ENCODE measurements at regions not wholly inside any gene's neighbourhood (a gene's known extent, or its start where the extent isn't known, plus 50 kb on each side); places are given as distances from the start of the nearest gene placed in this dataset.

- peaks cover 7 to 30% of the 10 kb centered on the region in 2 experiments for H3K4me1 ChIP-seq (ENCODE audit: control insufficient read depth in 1 of 2, extremely low read depth in 1 of 2, insufficient read depth in 2 of 2, low read length in 2 of 2)
- no peaks in the 10 kb centered on the region for H3K36me3 ChIP-seq (ENCODE audit: control insufficient read depth in 2 of 2, extremely low read depth in 1 of 2, insufficient read depth in 1 of 2, low read length in 1 of 2)
- Mint-ChIP-seq H3K4me3 (peak overlapping the region in 1 of 3 donors; percentile 53), H3K36me3 (no peaks in the 10 kb centered on the region), H3K27me3 (peaks cover 63 to 82% of the 10 kb centered on the region in 2 donors), H3K4me1 (peaks cover 32 to 42% (median 38%) of the 10 kb centered on the region in 3 donors), H3K27ac (no peak overlapping the region), H3K9me3 (no peaks in the 10 kb centered on the region)
- ATAC-seq (replicated peaks in 1 of 4), result no peak
- ChIA-PET POLR2A (no interaction called here), CTCF (no interaction called here)
- H3K4me3 ChIP-seq (ENCODE audit: control insufficient read depth in 1 of 2, extremely low read depth in 1 of 2, low read length in 1 of 2), result no peak overlapping the region
- WGBS (ENCODE audit: insufficient coverage), result 52% methylated on average over 5 of the region's 8 CpGs
- no peaks in the 10 kb centered on the region for H3K9me3 ChIP-seq
- H3K27ac ChIP-seq (ENCODE audit: low read length), result no peak overlapping the region
- DNase-seq, result peak in 1 of 35 experiments; percentile 12
- peaks cover 18 to 95% of the 10 kb centered on the region in 2 experiments for H3K27me3 ChIP-seq (replicated peaks in 1 of 2; ENCODE audit: control insufficient read depth in 2 of 2, extremely low read depth in 1 of 2, insufficient read depth in 2 of 2, low read length in 1 of 2)
Measured at GRCh38 chr5:176744584-176744965, 65.8 kb upstream of the UNC5A start.

GRCh38 chr5:176747670-176748072, 62.7 kb upstream of the UNC5A start:
- Mint-ChIP-seq H3K4me3 (no peak overlapping the region), H3K4me1 (peaks cover 24 to 34% (median 28%) of the 10 kb centered on the region in 3 donors), H3K27ac (no peak overlapping the region), H3K27me3 (peaks cover 65 to 83% of the 10 kb centered on the region in 2 donors), H3K36me3 (no peaks in the 10 kb centered on the region), H3K9me3 (no peaks in the 10 kb centered on the region)
- no peak overlapping the region for H3K4me3 ChIP-seq (ENCODE audit: control insufficient read depth in 1 of 2, extremely low read depth in 1 of 2, low read length in 1 of 2)
- no peak for ATAC-seq (replicated peaks in 1 of 4)
- POLR2A ChIA-PET, result no interaction called here
- DNase-seq, result no peak
- no peak overlapping the region for H3K27ac ChIP-seq (ENCODE audit: low read length)
- WGBS (ENCODE audit: insufficient coverage), result no CpG with 5 or more reads among the region's 5 CpGs
- CTCF ChIA-PET, result no interaction called here
- H3K27me3 ChIP-seq (replicated peaks in 1 of 2; ENCODE audit: control insufficient read depth in 2 of 2, extremely low read depth in 1 of 2, insufficient read depth in 2 of 2, low read length in 1 of 2), result peaks cover 11 to 77% of the 10 kb centered on the region in 2 experiments
- H3K9me3 ChIP-seq, result no peaks in the 10 kb centered on the region
- peaks cover 7 to 30% of the 10 kb centered on the region in 2 experiments for H3K4me1 ChIP-seq (ENCODE audit: control insufficient read depth in 1 of 2, extremely low read depth in 1 of 2, insufficient read depth in 2 of 2, low read length in 2 of 2)
- no peaks in the 10 kb centered on the region for H3K36me3 ChIP-seq (ENCODE audit: control insufficient read depth in 2 of 2, extremely low read depth in 1 of 2, insufficient read depth in 1 of 2, low read length in 1 of 2)

GRCh38 chr5:176748073-176748966, 62.0 kb upstream of the UNC5A start:
- no peak for ATAC-seq (replicated peaks in 1 of 4)
- 70% methylated on average over 15 of the region's 24 CpGs for WGBS (ENCODE audit: insufficient coverage)
- CTCF ChIA-PET, result no interaction called here

GRCh38 chr5:176748967-176749935, 61.1 kb upstream of the UNC5A start:
- peaks cover 7 to 18% of the 10 kb centered on the region in 2 experiments for H3K4me1 ChIP-seq (ENCODE audit: control insufficient read depth in 1 of 2, extremely low read depth in 1 of 2, insufficient read depth in 2 of 2, low read length in 2 of 2)
- ChIA-PET CTCF (no interaction called here), POLR2A (no interaction called here)
- WGBS (ENCODE audit: insufficient coverage), result 63% methylated on average over 15 of the region's 21 CpGs
- H3K9me3 ChIP-seq, result no peaks in the 10 kb centered on the region
- no peak for ATAC-seq (replicated peaks in 1 of 4)
- H3K27ac ChIP-seq (ENCODE audit: low read length), result no peak overlapping the region
- H3K4me3 ChIP-seq (ENCODE audit: control insufficient read depth in 1 of 2, extremely low read depth in 1 of 2, low read length in 1 of 2), result no peak overlapping the region
- H3K4me1 Mint-ChIP-seq, result peaks cover 16 to 26% (median 21%) of the 10 kb centered on the region in 3 donors
- no peaks in the 10 kb centered on the region for H3K36me3 Mint-ChIP-seq
- H3K27me3 Mint-ChIP-seq, result peaks cover 61 to 79% of the 10 kb centered on the region in 2 donors
- peak in 1 of 35 experiments; percentile 0 for DNase-seq
- H3K4me3 Mint-ChIP-seq, result no peak overlapping the region
- H3K9me3 Mint-ChIP-seq, result peaks cover 0 to 4% (median 0%) of the 10 kb centered on the region in 3 donors
- H3K27ac Mint-ChIP-seq, result no peak overlapping the region
- H3K27me3 ChIP-seq (replicated peaks in 1 of 2; ENCODE audit: control insufficient read depth in 2 of 2, extremely low read depth in 1 of 2, insufficient read depth in 2 of 2, low read length in 1 of 2), result peaks cover 9 to 62% of the 10 kb centered on the region in 2 experiments
- no peaks in the 10 kb centered on the region for H3K36me3 ChIP-seq (ENCODE audit: control insufficient read depth in 2 of 2, extremely low read depth in 1 of 2, insufficient read depth in 1 of 2, low read length in 1 of 2)

More at GRCh38 chr5:176748073-176748966, 62.0 kb upstream of the UNC5A start:
- Mint-ChIP-seq H3K4me3 (no peak overlapping the region), H3K36me3 (no peaks in the 10 kb centered on the region), H3K4me1 (peaks cover 23 to 33% (median 28%) of the 10 kb centered on the region in 3 donors), H3K27me3 (peaks cover 63 to 82% of the 10 kb centered on the region in 2 donors), H3K9me3 (no peaks in the 10 kb centered on the region), H3K27ac (no peak overlapping the region)
- H3K27me3 ChIP-seq (replicated peaks in 1 of 2; ENCODE audit: control insufficient read depth in 2 of 2, extremely low read depth in 1 of 2, insufficient read depth in 2 of 2, low read length in 1 of 2), result peaks cover 10 to 71% of the 10 kb centered on the region in 2 experiments
- no peaks in the 10 kb centered on the region for H3K9me3 ChIP-seq
- peak in 1 of 35 experiments; percentile 0 for DNase-seq
- no peak overlapping the region for H3K4me3 ChIP-seq (ENCODE audit: control insufficient read depth in 1 of 2, extremely low read depth in 1 of 2, low read length in 1 of 2)
- H3K27ac ChIP-seq (ENCODE audit: low read length), result no peak overlapping the region
- POLR2A ChIA-PET, result no interaction called here
- peaks cover 7 to 27% of the 10 kb centered on the region in 2 experiments for H3K4me1 ChIP-seq (ENCODE audit: control insufficient read depth in 1 of 2, extremely low read depth in 1 of 2, insufficient read depth in 2 of 2, low read length in 2 of 2)
- H3K36me3 ChIP-seq (ENCODE audit: control insufficient read depth in 2 of 2, extremely low read depth in 1 of 2, insufficient read depth in 1 of 2, low read length in 1 of 2), result no peaks in the 10 kb centered on the region

- Mint-ChIP-seq H3K27ac (no peak overlapping the region), H3K9me3 (peaks cover 0 to 9% (median 0%) of the 10 kb centered on the region in 3 donors), H3K36me3 (no peaks in the 10 kb centered on the region), H3K4me1 (peaks cover 12 to 17% (median 12%) of the 10 kb centered on the region in 3 donors), H3K4me3 (no peak overlapping the region), H3K27me3 (peaks cover 60 to 79% of the 10 kb centered on the region in 2 donors)
- DNase-seq (peak in 1 of 35 experiments; percentile 0), ATAC-seq (replicated peaks in 1 of 4) (no peak)
- ChIA-PET POLR2A (no interaction called here), CTCF (no interaction called here)
- no peak overlapping the region for H3K4me3 ChIP-seq (ENCODE audit: control insufficient read depth in 1 of 2, extremely low read depth in 1 of 2, low read length in 1 of 2)
- no peaks in the 10 kb centered on the region for H3K36me3 ChIP-seq (ENCODE audit: control insufficient read depth in 2 of 2, extremely low read depth in 1 of 2, insufficient read depth in 1 of 2, low read length in 1 of 2)
- 100% methylated on average over 2 of the region's 10 CpGs for WGBS (ENCODE audit: insufficient coverage)
- H3K27ac ChIP-seq (ENCODE audit: low read length), result no peak overlapping the region
- H3K27me3 ChIP-seq (replicated peaks in 1 of 2; ENCODE audit: control insufficient read depth in 2 of 2, extremely low read depth in 1 of 2, insufficient read depth in 2 of 2, low read length in 1 of 2), result peaks cover 3 to 55% of the 10 kb centered on the region in 2 experiments
- peaks cover 7 to 14% of the 10 kb centered on the region in 2 experiments for H3K4me1 ChIP-seq (ENCODE audit: control insufficient read depth in 1 of 2, extremely low read depth in 1 of 2, insufficient read depth in 2 of 2, low read length in 2 of 2)
- no peaks in the 10 kb centered on the region for H3K9me3 ChIP-seq
Measured at GRCh38 chr5:176750144-176750543, 60.2 kb upstream of the UNC5A start.

GRCh38 chr5:176754376-176754973, 55.9 kb upstream of the UNC5A start:
- WGBS (ENCODE audit: insufficient coverage), result no CpG with 5 or more reads among the region's 2 CpGs
- no peaks in the 10 kb centered on the region for H3K36me3 Mint-ChIP-seq
- no peak overlapping the region for H3K4me3 Mint-ChIP-seq
- Histone ChIP-seq H3K27ac (ENCODE audit: low read length) (no peak overlapping the region), H3K4me3 (ENCODE audit: control insufficient read depth in 1 of 2, extremely low read depth in 1 of 2, low read length in 1 of 2) (no peak overlapping the region), H3K4me1 (ENCODE audit: control insufficient read depth in 1 of 2, extremely low read depth in 1 of 2, insufficient read depth in 2 of 2, low read length in 2 of 2) (no peaks in the 10 kb centered on the region), H3K36me3 (ENCODE audit: control insufficient read depth in 2 of 2, extremely low read depth in 1 of 2, insufficient read depth in 1 of 2, low read length in 1 of 2) (no peaks in the 10 kb centered on the region), H3K9me3 (no peaks in the 10 kb centered on the region), H3K27me3 (replicated peaks in 1 of 2; ENCODE audit: control insufficient read depth in 2 of 2, extremely low read depth in 1 of 2, insufficient read depth in 2 of 2, low read length in 1 of 2) (peaks cover 7 to 18% of the 10 kb centered on the region in 2 experiments)
- no peak overlapping the region for H3K27ac Mint-ChIP-seq
- POLR2A ChIA-PET, result interaction anchor here in 1 of 2 donors (0.7 kb wide), 1 partner anchor 15 kb away, joined by 3 read pairs; no protein-coding TSS in a partner anchor
- H3K4me1 Mint-ChIP-seq, result no peaks in the 10 kb centered on the region
- CTCF ChIA-PET, result no interaction called here
- ATAC-seq (replicated peaks in 1 of 4) (no peak), DNase-seq (no peak)
- peaks cover 45 to 55% of the 10 kb centered on the region in 2 donors for H3K27me3 Mint-ChIP-seq
- H3K9me3 Mint-ChIP-seq, result peaks cover 0 to 9% (median 5%) of the 10 kb centered on the region in 3 donors

All from T-cell (primary cell).